AG09319 (cell line): ENCODE measurements at regions not wholly inside any gene's neighbourhood (a gene's known extent, or its start where the extent isn't known, plus 50 kb on each side); places are given as distances from the start of the nearest gene placed in this dataset.

Experiments
- DNase-seq: peaks from one replicate; pipeline ENCODE4 v3.0.0-alpha.2; 2010; ENCODE audit warnings: low read depth; ENCODE audit errors: extremely low read depth
- CTCF ChIP-seq: IDR thresholded peaks from 2 replicates; pipeline ENCODE4 v1.5.1; 2011; ENCODE audit warnings: low read depth, mild to moderate bottlenecking, inconsistent platforms, low read length, moderate library complexity

GRCh38 chr11:92523611-92524010 is 299.0 kb downstream of the FAT3 start:
- no peak for DNase-seq
- TF ChIP-seq CTCF = no peak

- no peak for TF ChIP-seq CTCF
- DNase-seq = no peak
Measured at GRCh38 chr11:92524542-92524941, 299.9 kb downstream of the FAT3 start.

DNA sequence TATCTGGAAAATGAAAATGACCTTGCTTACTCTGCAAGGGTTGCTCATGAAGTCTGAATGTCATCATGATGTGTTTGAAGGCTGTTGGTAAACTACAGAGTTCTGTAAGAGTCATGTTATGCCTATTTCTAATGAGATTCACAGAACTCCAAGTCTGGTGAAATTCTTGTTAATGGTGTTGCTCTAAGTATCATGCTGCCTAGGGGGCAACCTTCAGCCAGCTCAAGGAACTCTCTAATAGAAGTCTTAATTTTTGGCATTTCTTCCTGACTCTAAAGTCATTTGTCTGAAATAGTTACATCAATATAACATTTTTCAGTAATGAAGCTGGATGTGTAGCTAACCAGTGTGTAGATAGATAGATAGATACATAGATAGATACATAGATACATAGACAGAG is 302.8 kb downstream of the FAT3 start:
- no peak for TF ChIP-seq CTCF
- no peak for DNase-seq

- TF ChIP-seq CTCF = no peak
Measured at GRCh38 chr11:92528001-92528400, 303.4 kb downstream of the FAT3 start.

GRCh38 chr11:92531065-92531739 is 306.6 kb downstream of the FAT3 start:
- no peak for DNase-seq
- no peak for TF ChIP-seq CTCF

More at GRCh38 chr11:92528001-92528400, 303.4 kb downstream of the FAT3 start:
- no peak for DNase-seq

- no peak for TF ChIP-seq CTCF
- no peak for DNase-seq
Measured at GRCh38 chr11:92533657-92534335, 309.2 kb downstream of the FAT3 start.

DNA sequence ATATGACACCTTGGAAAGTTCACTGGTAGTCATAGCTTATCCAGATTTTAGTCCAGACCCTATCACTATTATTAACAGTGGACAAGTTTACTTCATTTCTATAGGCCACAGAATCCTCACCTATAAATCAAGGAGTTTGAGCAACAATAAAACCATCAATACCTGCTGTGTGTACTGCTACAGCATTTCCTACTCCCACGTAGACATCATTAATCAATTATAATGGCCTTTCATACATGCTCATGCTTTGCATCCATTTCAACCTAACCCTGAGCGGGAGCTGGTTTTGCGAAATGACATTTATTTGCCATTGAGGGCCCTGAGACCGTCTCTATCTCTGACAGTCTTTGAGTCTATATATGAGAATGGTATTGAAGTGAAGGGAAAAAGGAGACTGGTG is 312.3 kb downstream of the FAT3 start:
- TF ChIP-seq CTCF = no peak
- no peak for DNase-seq
